IMR-90 (cell line): ENCODE measurements at regions not wholly inside any gene's neighbourhood (a gene's known extent, or its start where the extent isn't known, plus 50 kb on each side); places are given as distances from the start of the nearest gene placed in this dataset.

Experiments used
- ATAC-seq: fragments of 200-7000 bp; cut with Tn5 transposase; 2 replicates; pipeline ENCODE4 v1.9.1; 2020; ENCODE audit warnings: low read depth, mild to moderate bottlenecking, moderate library complexity
- BruUV-seq: library from RNA; stranded (reverse); fragments of 400-500 nt; replicated peaks from 2 replicates; lab custom pipeline; 2021; lab: Mats Ljungman, UMichigan
- CTCF ChIA-PET: fragments of 300-600 bp; formaldehyde crosslinking; extraction: SDS; loops from one replicate; lab custom pipeline; 2021; ENCODE audit warnings: antibody characterized with exemption; lab: Yijun Ruan, JAX
- POLR2A ChIA-PET: fragments of 300-600 bp; sonication (Branson Sonifier 250); formaldehyde crosslinking; loops from one replicate; lab custom pipeline; 2022; ENCODE audit warnings: antibody characterized with exemption; ENCODE audit not compliant: unreplicated experiment; lab: Charles Lee
- DNase-seq: peaks from one replicate; pipeline ENCODE4 v3.0.0; 2013
- H2AFZ ChIP-seq: replicated peaks from 2 replicates; pipeline ENCODE3; 2013; ENCODE audit warnings: low read length, mild to moderate bottlenecking; ENCODE audit not compliant: poor library complexity
- H2AK5ac ChIP-seq: 2 replicates; pipeline ENCODE4 v1.6.1; 2013; ENCODE audit warnings: low read depth, low read length, inconsistent platforms
- H2AK9ac ChIP-seq: replicated peaks from 2 replicates; pipeline ENCODE3; 2013; ENCODE audit warnings: mild to moderate bottlenecking, low read depth, low read length, moderate library complexity; ENCODE audit not compliant: poor library complexity
- H2BK120ac ChIP-seq: 2 replicates; pipeline ENCODE4 v1.6.1; 2013; ENCODE audit warnings: low read depth, low read length, inconsistent platforms
- H2BK15ac ChIP-seq: 3 replicates; pipeline ENCODE4 v1.6.1; 2013; ENCODE audit warnings: low read depth, low read length, inconsistent platforms
- H2BK20ac ChIP-seq: 2 replicates; pipeline ENCODE4 v1.6.1; 2013; ENCODE audit warnings: low read depth, mild to moderate bottlenecking, inconsistent platforms, low read length, moderate library complexity
- H2BK5ac ChIP-seq: 2 replicates; pipeline ENCODE4 v1.6.1; 2013; ENCODE audit warnings: mild to moderate bottlenecking, low read depth, low read length, inconsistent platforms; ENCODE audit not compliant: poor library complexity, severe bottlenecking
- H3K14ac ChIP-seq: replicated peaks from 2 replicates; pipeline ENCODE4 v1.6.1; 2013; ENCODE audit warnings: low read depth, low read length, inconsistent platforms
- H3K18ac ChIP-seq: 2 replicates; pipeline ENCODE4 v1.6.1; 2013; ENCODE audit warnings: low read depth, low read length, control low read depth
- H3K23ac ChIP-seq: 2 replicates; pipeline ENCODE4 v1.6.1; 2013; ENCODE audit warnings: low read depth, low read length, inconsistent platforms
- H3K27ac ChIP-seq: 2 replicates; pipeline ENCODE4 v1.5.1; 2013; ENCODE audit warnings: mild to moderate bottlenecking, control low read depth, low read length; ENCODE audit not compliant: insufficient read depth
- H3K27me3 ChIP-seq: 2 replicates; pipeline ENCODE4 v1.6.1; 2013; ENCODE audit warnings: low read length; ENCODE audit not compliant: control insufficient read depth, insufficient read depth
- H3K36me3 ChIP-seq: 2 replicates; pipeline ENCODE4 v1.6.1; 2013; ENCODE audit warnings: low read length, mixed read lengths; ENCODE audit not compliant: control insufficient read depth, insufficient read depth
- H3K4ac ChIP-seq: 2 replicates; pipeline ENCODE4 v1.6.1; 2013; ENCODE audit warnings: low read depth, low read length, inconsistent platforms
- H3K4me1 ChIP-seq: 2 replicates; pipeline ENCODE4 v1.6.1; 2013; ENCODE audit warnings: low read length, mixed read lengths; ENCODE audit not compliant: control insufficient read depth, insufficient read depth
- H3K4me2 ChIP-seq: 2 replicates; pipeline ENCODE4 v1.6.1; 2013; ENCODE audit warnings: low read depth, mild to moderate bottlenecking, control low read depth, low read length, moderate library complexity
- H3K4me3 ChIP-seq: 2 replicates; pipeline ENCODE4 v1.5.1; 2013; ENCODE audit warnings: low read depth, mild to moderate bottlenecking, control low read depth, low read length, moderate library complexity; ENCODE audit not compliant: insufficient read depth
- H3K56ac ChIP-seq: 2 replicates; pipeline ENCODE4 v1.6.1; 2013; ENCODE audit warnings: low read length, inconsistent platforms; ENCODE audit not compliant: insufficient read depth; ENCODE audit errors: extremely low read depth
- H3K79me1 ChIP-seq, 2 experiments: 2 replicates each; pipeline ENCODE4 v1.6.1; 2013; ENCODE audit warnings: low read length in 2 of 2, inconsistent platforms in 1 of 2, low read depth in 1 of 2
- H3K9ac ChIP-seq: 2 replicates; pipeline ENCODE4 v1.6.1; 2013; ENCODE audit warnings: low read depth, low read length, control low read depth
- H3K9me1 ChIP-seq: 2 replicates; pipeline ENCODE4 v1.6.1; 2013; ENCODE audit warnings: low read length, inconsistent platforms; ENCODE audit not compliant: insufficient read depth
- H3K9me3 ChIP-seq: 2 replicates; pipeline ENCODE4 v1.6.1; 2013; ENCODE audit warnings: low read length; ENCODE audit not compliant: control insufficient read depth, insufficient read depth
- H4K20me1 ChIP-seq: 2 replicates; pipeline ENCODE4 v1.6.1; 2013; ENCODE audit warnings: low read length, inconsistent platforms; ENCODE audit not compliant: insufficient read depth
- H4K5ac ChIP-seq: 2 replicates; pipeline ENCODE4 v1.6.1; 2013; ENCODE audit warnings: mild to moderate bottlenecking, low read depth, low read length, control low read depth
- H4K8ac ChIP-seq, 2 experiments: 2 replicates each; pipeline ENCODE4 v1.6.1; 2013; ENCODE audit warnings: low read depth in 2 of 2, low read length in 2 of 2, control low read depth in 1 of 2, inconsistent platforms in 1 of 2
- H4K91ac ChIP-seq: 2 replicates; pipeline ENCODE4 v1.6.1; 2013; ENCODE audit warnings: low read depth, low read length, inconsistent platforms; ENCODE audit not compliant: insufficient read depth
- CEBPB ChIP-seq: IDR thresholded peaks from 2 replicates; pipeline ENCODE4 v1.6.1; 2012; ENCODE audit warnings: low read depth, low read length, improper control_type of control experiment
- CHD1 ChIP-seq: IDR thresholded peaks from 2 replicates; pipeline ENCODE4 v1.6.1; 2012; ENCODE audit warnings: low read depth, low read length, improper control_type of control experiment
- FOS ChIP-seq: fragments of 150-350 bp; IDR thresholded peaks from 2 replicates; pipeline ENCODE4 v1.6.1; 2016; ENCODE audit warnings: low read depth, low read length
- NFE2L2 ChIP-seq: fragments of 150-350 bp; IDR thresholded peaks from 2 replicates; pipeline ENCODE4 v1.6.1; 2016; ENCODE audit warnings: low read depth, mild to moderate bottlenecking, low read length
- RCOR1 ChIP-seq: IDR thresholded peaks from 2 replicates; pipeline ENCODE4 v1.6.1; 2012; ENCODE audit warnings: mild to moderate bottlenecking, low read length, improper control_type of control experiment; ENCODE audit not compliant: insufficient replicate concordance
- dilution Hi-C: fragments of 300-500 bp; cut with HindIII; formaldehyde crosslinking; loops from one replicate; pipeline ENCODE4 v1.14.3; 2018; ENCODE audit warnings: low sequenced_read_pairs; ENCODE audit not compliant: unreplicated experiment
- in situ Hi-C: fragments of 300-500 bp; cut with MboI; formaldehyde crosslinking; loops from 3 replicates; pipeline ENCODE4 v1.14.3; 2019; ENCODE audit warnings: low sequenced_read_pairs, inconsistent platforms, mixed read lengths
- intact Hi-C: fragments of 100-400 bp; cut with micrococcal nuclease; formaldehyde crosslinking; loops from 2 replicates; pipeline ENCODE4 v1.10.0; 2022

DNA sequence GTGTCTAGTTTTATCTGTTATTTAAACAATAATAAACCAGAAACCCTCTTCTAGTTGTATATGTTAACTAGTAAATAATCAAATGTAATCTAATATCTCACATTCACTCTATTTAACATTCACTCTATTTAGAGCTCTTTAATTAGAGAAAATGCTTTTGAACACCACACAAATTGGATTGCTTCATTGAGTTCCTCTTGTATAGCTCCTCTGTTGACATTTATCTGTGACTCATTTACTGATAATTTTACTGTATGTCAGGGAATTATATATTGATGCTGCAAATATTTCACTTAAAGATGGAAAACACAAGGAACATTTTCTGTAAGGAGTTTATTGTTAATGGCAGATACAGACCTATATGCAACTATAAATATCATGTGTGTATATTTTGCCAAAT, 594.6 kb downstream of the COL12A1 start:
- H3K36me3 ChIP-seq, result no peaks in the 10 kb centered on the region
- H3K79me1 ChIP-seq, result no peaks in the 10 kb centered on the region
- no peak overlapping the region for H2BK20ac ChIP-seq
- no peak overlapping the region for H2BK120ac ChIP-seq
- H3K4ac ChIP-seq, result no peak overlapping the region
- H4K91ac ChIP-seq, result no peak overlapping the region
- no peak overlapping the region for H3K4me3 ChIP-seq
- no peak for TF ChIP-seq FOS
- TF ChIP-seq RCOR1, result no peak
- TF ChIP-seq CHD1, result no peak
- TF ChIP-seq CEBPB, result peak; percentile 77; the same call in 1 of the 2 replicates
- TF ChIP-seq NFE2L2, result no peak
- H3K9ac ChIP-seq, result no peak overlapping the region
- DNase-seq, result peak; percentile 29
- H2AK9ac ChIP-seq, result no peak overlapping the region
- no peak overlapping the region for H3K4me2 ChIP-seq
- H3K56ac ChIP-seq, result no peak overlapping the region
- no peak overlapping the region for H2AFZ ChIP-seq
- H3K23ac ChIP-seq, result no peak overlapping the region
- no peak overlapping the region for H2BK15ac ChIP-seq
- ChIA-PET CTCF (no interaction called here), POLR2A (no interaction called here)
- H4K5ac ChIP-seq, result no peak overlapping the region
- H3K18ac ChIP-seq, result no peak overlapping the region
- H4K20me1 ChIP-seq, result no peaks in the 10 kb centered on the region
- H3K4me1 ChIP-seq, result peaks cover 21% of the 10 kb centered on the region
- H3K27ac ChIP-seq, result no peak overlapping the region
- H2AK5ac ChIP-seq, result no peak overlapping the region
- no peaks in the 10 kb centered on the region for H3K9me3 ChIP-seq
- no peak for ATAC-seq
- intact Hi-C loops (no loop called here), dilution Hi-C loops (no loop called here), in situ Hi-C loops (no loop called here)
- BruUV-seq, result no TSS peak
- H4K8ac ChIP-seq, result no peak overlapping the region
- H2BK5ac ChIP-seq, result no peak overlapping the region
- no peak overlapping the region for H3K14ac ChIP-seq
- H3K27me3 ChIP-seq, result no peaks in the 10 kb centered on the region
- H3K9me1 ChIP-seq, result peaks cover 12% of the 10 kb centered on the region
